NCI-H187 (cell line): ENCODE measurements at regions not wholly inside any gene's neighbourhood (a gene's known extent, or its start where the extent isn't known, plus 50 kb on each side); places are given as distances from the start of the nearest gene placed in this dataset.

Experiments used
- DNase-seq, 2 experiments: peaks; one replicate each; lab custom pipeline; 2025; lab: John Stamatoyannopoulos, UW

GRCh38 chr21:28654406-28654805, 338.3 kb downstream of the LTN1 start:
- no peak for DNase-seq

- no peak for DNase-seq
These were observed 347.9 kb downstream of the LTN1 start for GRCh38 chr21:28644762-28645161.

GRCh38 chr21:28642891-28643290, 349.8 kb downstream of the LTN1 start:
- DNase-seq: no peak

- no peak for DNase-seq
These were observed 350.9 kb downstream of the LTN1 start for GRCh38 chr21:28641731-28642130.

- no peak for DNase-seq
These were observed 352.4 kb downstream of the LTN1 start for GRCh38 chr21:28640326-28640725.

- no peak for DNase-seq
These were observed 352.9 kb downstream of the LTN1 start for GRCh38 chr21:28639737-28640136.

- no peak for DNase-seq
These were observed 355.7 kb downstream of the LTN1 start for GRCh38 chr21:28636752-28637691.

- no peak for DNase-seq
These were observed 357.1 kb downstream of the LTN1 start for GRCh38 chr21:28635541-28635940.

GRCh38 chr21:28633839-28634555, 358.7 kb downstream of the LTN1 start:
- DNase-seq: no peak

GRCh38 chr21:28632755-28633408, 359.8 kb downstream of the LTN1 start:
- no peak for DNase-seq

- no peak for DNase-seq
These were observed 365.0 kb downstream of the LTN1 start for GRCh38 chr21:28627691-28628090.

- DNase-seq: no peak
These were observed 365.4 kb downstream of the LTN1 start for GRCh38 chr21:28627261-28627660.

- no peak for DNase-seq
These were observed 368.1 kb downstream of the LTN1 start for GRCh38 chr21:28624626-28625025.

- no peak for DNase-seq
These were observed 375.4 kb downstream of the LTN1 start for GRCh38 chr21:28617300-28617699.

- DNase-seq: no peak
These were observed 377.4 kb downstream of the LTN1 start for GRCh38 chr21:28615276-28615675.

GRCh38 chr21:28614791-28615190, 377.9 kb downstream of the LTN1 start:
- no peak for DNase-seq

GRCh38 chr21:28608646-28609045, 384.0 kb downstream of the LTN1 start:
- no peak for DNase-seq

- DNase-seq: no peak
These were observed 385.1 kb downstream of the LTN1 start for GRCh38 chr21:28607545-28607944.

GRCh38 chr21:28604946-28605537, 387.6 kb downstream of the LTN1 start:
- no peak for DNase-seq

- DNase-seq: no peak
These were observed 390.1 kb downstream of the LTN1 start for GRCh38 chr21:28602546-28602945.

- no peak for DNase-seq
These were observed 394.5 kb downstream of the LTN1 start for GRCh38 chr21:28598214-28598613.

- no peak for DNase-seq
These were observed 400.3 kb downstream of the LTN1 start for GRCh38 chr21:28592205-28592865.
